GM12878 (cell line): ENCODE measurements at regions not wholly inside any gene's neighbourhood (a gene's known extent, or its start where the extent isn't known, plus 50 kb on each side); places are given as distances from the start of the nearest gene placed in this dataset.

Experiments
- BCL11A ChIP-seq: IDR thresholded peaks from 2 replicates; pipeline ENCODE4 v1.6.1; 2011; ENCODE audit warnings: low read depth, low read length
- CBFB ChIP-seq: IDR thresholded peaks from 2 replicates; pipeline ENCODE4 v1.6.1; 2016; ENCODE audit warnings: antibody characterized with exemption, low read depth
- CEBPZ ChIP-seq: fragments of 150-350 bp; IDR thresholded peaks from 2 replicates; pipeline ENCODE4 v1.6.1; 2016; ENCODE audit warnings: low read depth, low read length
- CHD1 ChIP-seq: IDR thresholded peaks from 2 replicates; pipeline ENCODE4 v1.6.1; 2012; ENCODE audit warnings: low read depth, low read length, improper control_type of control experiment
- CREB1 ChIP-seq: IDR thresholded peaks from 2 replicates; pipeline ENCODE4 v1.6.1; 2012; ENCODE audit warnings: low read depth, mild to moderate bottlenecking, inconsistent platforms
- MTA3 ChIP-seq: IDR thresholded peaks from 2 replicates; pipeline ENCODE4 v1.6.1; 2012; ENCODE audit warnings: low read length, inconsistent platforms, borderline replicate concordance
- NR2C1 ChIP-seq: fragments of 450-650 bp; IDR thresholded peaks from 2 replicates; pipeline ENCODE4 v1.6.1; 2017; ENCODE audit warnings: antibody characterized with exemption, mild to moderate bottlenecking, moderate library complexity
- POLR2AphosphoS5 ChIP-seq: IDR thresholded peaks from 2 replicates; pipeline ENCODE4 v1.6.1; 2011; ENCODE audit warnings: mild to moderate bottlenecking, low read length, inconsistent platforms
- SUZ12 ChIP-seq: fragments of 200-600 bp; sonication (generic); IDR thresholded peaks from one replicate; pipeline ENCODE4 v1.6.1; 2018; ENCODE audit warnings: antibody characterized with exemption, mild to moderate bottlenecking; ENCODE audit not compliant: unreplicated experiment
- ZBTB4 ChIP-seq: fragments of 450-650 bp; formaldehyde crosslinking; IDR thresholded peaks from 2 replicates; pipeline ENCODE4 v1.4.0; 2022; ENCODE audit warnings: mild to moderate bottlenecking, moderate library complexity
- TF ChIP-seq, protein P1 (sequence below): fragments of 450-650 bp; IDR thresholded peaks from 2 replicates; pipeline ENCODE4 v1.6.1; 2017; ENCODE audit warnings: low read depth, mild to moderate bottlenecking, moderate library complexity

DNA sequence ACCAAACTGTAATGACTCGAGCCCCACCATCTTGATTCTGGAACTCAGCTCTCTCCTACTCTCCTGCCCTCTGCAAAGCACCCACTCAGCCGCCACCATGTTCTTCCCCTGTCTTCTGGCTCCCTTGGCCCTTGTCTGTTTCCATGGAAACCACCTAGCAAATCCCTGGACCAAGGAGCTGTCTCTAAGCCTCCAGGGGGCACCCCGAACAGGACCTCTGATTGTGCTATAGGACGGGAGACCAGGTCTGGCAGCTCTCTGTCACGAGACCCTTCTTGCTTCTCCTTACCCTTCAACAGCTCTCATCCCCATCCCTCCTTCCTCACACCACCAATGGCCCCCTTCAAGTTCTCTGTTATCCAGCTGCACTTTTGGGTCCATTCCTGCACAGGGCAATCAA is 277.7 kb upstream of the ZNF507 start (continued):
- TF ChIP-seq MTA3 (no peak), CREB1 (no peak), NR2C1 (no peak), CHD1 (no peak), SUZ12 (no peak), POLR2AphosphoS5 (no peak), BCL11A (no peak), ZBTB4 (CRISPR knock-in tag) (no peak), CEBPZ (no peak), CBFB (no peak)
- TF ChIP-seq, protein P1, sequence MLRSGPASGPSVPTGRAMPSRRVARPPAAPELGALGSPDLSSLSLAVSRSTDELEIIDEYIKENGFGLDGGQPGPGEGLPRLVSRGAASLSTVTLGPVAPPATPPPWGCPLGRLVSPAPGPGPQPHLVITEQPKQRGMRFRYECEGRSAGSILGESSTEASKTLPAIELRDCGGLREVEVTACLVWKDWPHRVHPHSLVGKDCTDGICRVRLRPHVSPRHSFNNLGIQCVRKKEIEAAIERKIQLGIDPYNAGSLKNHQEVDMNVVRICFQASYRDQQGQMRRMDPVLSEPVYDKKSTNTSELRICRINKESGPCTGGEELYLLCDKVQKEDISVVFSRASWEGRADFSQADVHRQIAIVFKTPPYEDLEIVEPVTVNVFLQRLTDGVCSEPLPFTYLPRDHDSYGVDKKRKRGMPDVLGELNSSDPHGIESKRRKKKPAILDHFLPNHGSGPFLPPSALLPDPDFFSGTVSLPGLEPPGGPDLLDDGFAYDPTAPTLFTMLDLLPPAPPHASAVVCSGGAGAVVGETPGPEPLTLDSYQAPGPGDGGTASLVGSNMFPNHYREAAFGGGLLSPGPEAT, result no peak
